KOPT-K1 (cell line): ENCODE measurements at regions not wholly inside any gene's neighbourhood (a gene's known extent, or its start where the extent isn't known, plus 50 kb on each side); places are given as distances from the start of the nearest gene placed in this dataset.

Source experiments
- H3K27ac ChIP-seq: fragments of 200-600 bp; sonication (generic); 2 replicates; pipeline ENCODE4 v1.5.1; 2016; ENCODE audit warnings: antibody characterized with exemption, mild to moderate bottlenecking, low read depth, low read length; ENCODE audit not compliant: poor library complexity, severe bottlenecking
- H3K36me3 ChIP-seq: fragments of 200-600 bp; sonication (generic); 2 replicates; pipeline ENCODE4 v1.5.1; 2017; ENCODE audit warnings: antibody characterized with exemption, mild to moderate bottlenecking, low read length, moderate library complexity; ENCODE audit not compliant: insufficient read depth
- H3K9me3 ChIP-seq: fragments of 200-600 bp; sonication (generic); 2 replicates; pipeline ENCODE4 v1.5.1; 2017; ENCODE audit warnings: antibody characterized with exemption, low read length, mild to moderate bottlenecking; ENCODE audit not compliant: insufficient read depth, poor library complexity, severe bottlenecking

GRCh38 chr1:230000493-230001184, 66.4 kb upstream of the GALNT2 start:
- no peaks in the 10 kb centered on the region for H3K9me3 ChIP-seq
- H3K36me3 ChIP-seq, result no peaks in the 10 kb centered on the region
- no peak overlapping the region for H3K27ac ChIP-seq

GRCh38 chr1:230002164-230002803, 64.8 kb upstream of the GALNT2 start:
- no peaks in the 10 kb centered on the region for H3K36me3 ChIP-seq
- H3K27ac ChIP-seq, result no peak overlapping the region
- H3K9me3 ChIP-seq, result no peaks in the 10 kb centered on the region

GRCh38 chr1:230003409-230003808, 63.6 kb upstream of the GALNT2 start:
- H3K36me3 ChIP-seq, result no peaks in the 10 kb centered on the region
- no peaks in the 10 kb centered on the region for H3K9me3 ChIP-seq
- no peak overlapping the region for H3K27ac ChIP-seq

GRCh38 chr1:230005040-230005439, 62.0 kb upstream of the GALNT2 start:
- Histone ChIP-seq H3K9me3 (no peaks in the 10 kb centered on the region), H3K27ac (no peak overlapping the region), H3K36me3 (no peaks in the 10 kb centered on the region)

- Histone ChIP-seq H3K27ac (no peak overlapping the region), H3K36me3 (no peaks in the 10 kb centered on the region), H3K9me3 (no peaks in the 10 kb centered on the region)
Observed at GRCh38 chr1:230008721-230009120, 58.3 kb upstream of the GALNT2 start.

- Histone ChIP-seq H3K27ac (no peak overlapping the region), H3K9me3 (no peaks in the 10 kb centered on the region), H3K36me3 (no peaks in the 10 kb centered on the region)
Observed at GRCh38 chr1:230009611-230010313, 57.3 kb upstream of the GALNT2 start.

- no peaks in the 10 kb centered on the region for H3K9me3 ChIP-seq
- no peak overlapping the region for H3K27ac ChIP-seq
- no peaks in the 10 kb centered on the region for H3K36me3 ChIP-seq
Observed at GRCh38 chr1:230010603-230011332, 56.3 kb upstream of the GALNT2 start.

- no peaks in the 10 kb centered on the region for H3K36me3 ChIP-seq
- no peaks in the 10 kb centered on the region for H3K9me3 ChIP-seq
- H3K27ac ChIP-seq, result no peak overlapping the region
Observed at GRCh38 chr1:230011333-230012092, 55.5 kb upstream of the GALNT2 start.

GRCh38 chr1:230012093-230012393, 55.0 kb upstream of the GALNT2 start:
- H3K27ac ChIP-seq, result no peak overlapping the region
- no peaks in the 10 kb centered on the region for H3K36me3 ChIP-seq
- H3K9me3 ChIP-seq, result no peaks in the 10 kb centered on the region

- Histone ChIP-seq H3K36me3 (no peaks in the 10 kb centered on the region), H3K9me3 (no peaks in the 10 kb centered on the region), H3K27ac (no peak overlapping the region)
Observed at GRCh38 chr1:230012741-230013140, 54.3 kb upstream of the GALNT2 start.

GRCh38 chr1:230016159-230016558, 50.9 kb upstream of the GALNT2 start:
- Histone ChIP-seq H3K9me3 (no peaks in the 10 kb centered on the region), H3K36me3 (no peaks in the 10 kb centered on the region), H3K27ac (no peak overlapping the region)
